Keratinocyte (primary cell): ENCODE measurements at regions not wholly inside any gene's neighbourhood (a gene's known extent, or its start where the extent isn't known, plus 50 kb on each side); places are given as distances from the start of the nearest gene placed in this dataset.

Experiments used
- DNase-seq: peaks from one replicate; pipeline ENCODE4 v3.0.0-alpha.2; 2011; ENCODE audit warnings: low read depth, missing footprints, low spot score
- FAIRE-seq: peaks from 2 replicates; lab custom pipeline; 2011; peaks lifted over from hg19 to GRCh38; lab: Jason Lieb, UNC
- H2AFZ ChIP-seq: 2 replicates; pipeline ENCODE4 v1.6.0; 2012; ENCODE audit warnings: low read length, control low read depth, inconsistent platforms; ENCODE audit not compliant: control insufficient read depth
- H3K27ac ChIP-seq: 2 replicates; pipeline ENCODE4 v1.5.1; 2011; ENCODE audit warnings: low read length; ENCODE audit not compliant: control insufficient read depth, insufficient read depth
- H3K27me3 ChIP-seq: 3 replicates; pipeline ENCODE4 v1.6.0; 2011; ENCODE audit warnings: low read length; ENCODE audit not compliant: control insufficient read depth, insufficient read depth; ENCODE audit errors: extremely low read depth
- H3K36me3 ChIP-seq, 2 experiments: 2 replicates in 1 of 2; 3 replicates in 1 of 2; pipeline ENCODE4 v1.5.1; 2011; ENCODE audit warnings: low read length in 2 of 2, mild to moderate bottlenecking in 1 of 2; ENCODE audit not compliant: control insufficient read depth in 2 of 2, insufficient read depth in 2 of 2; ENCODE audit errors: extremely low read depth in 1 of 2
- H3K4me1 ChIP-seq: 3 replicates; pipeline ENCODE4 v1.5.1; 2011; ENCODE audit warnings: low read length; ENCODE audit not compliant: control insufficient read depth, insufficient read depth; ENCODE audit errors: extremely low read depth
- H3K4me2 ChIP-seq: 3 replicates; pipeline ENCODE4 v1.6.0; 2011; ENCODE audit warnings: low read depth, low read length; ENCODE audit not compliant: control insufficient read depth, insufficient read depth; ENCODE audit errors: extremely low read depth
- H3K4me3 ChIP-seq, 3 experiments: fragments of 200-600 bp in 1 of 3; sonication (generic) in 1 of 3; 2 replicates in 2 of 3; 3 replicates in 1 of 3; pipeline ENCODE4 v1.5.1; 2011 to 2016; ENCODE audit warnings: low read length in 3 of 3, mild to moderate bottlenecking in 3 of 3, control low read depth in 2 of 3, inconsistent platforms in 1 of 3, low read depth in 1 of 3, mixed read lengths in 1 of 3, mixed run types in 1 of 3, moderate library complexity in 1 of 3; ENCODE audit not compliant: control insufficient read depth in 2 of 3, insufficient read depth in 2 of 3; ENCODE audit errors: extremely low read depth in 1 of 3
- H3K79me2 ChIP-seq: 2 replicates; pipeline ENCODE4 v1.6.0; 2012; ENCODE audit warnings: low read length; ENCODE audit not compliant: control insufficient read depth, insufficient read depth
- H3K9ac ChIP-seq: 3 replicates; pipeline ENCODE4 v1.6.0; 2011; ENCODE audit warnings: low read length; ENCODE audit not compliant: control insufficient read depth, insufficient read depth; ENCODE audit errors: extremely low read depth
- H3K9me1 ChIP-seq: 3 replicates; pipeline ENCODE4 v1.6.0; 2011; ENCODE audit warnings: low read length; ENCODE audit not compliant: control insufficient read depth, insufficient read depth; ENCODE audit errors: extremely low read depth
- H3K9me3 ChIP-seq: 2 replicates; pipeline ENCODE4 v1.5.1; 2012; ENCODE audit warnings: low read depth, low read length; ENCODE audit not compliant: control insufficient read depth
- H4K20me1 ChIP-seq: 3 replicates; pipeline ENCODE4 v1.6.0; 2011; ENCODE audit warnings: low read length; ENCODE audit not compliant: control insufficient read depth, insufficient read depth; ENCODE audit errors: extremely low read depth
- CTCF ChIP-seq, 3 experiments: IDR thresholded peaks in 1 of 3; conservative IDR thresholded peaks in 1 of 3; optimal IDR thresholded peaks in 1 of 3; 2 replicates in 2 of 3; 3 replicates in 1 of 3; pipeline versions ENCODE3 to v1.5.1; 2011; ENCODE audit warnings: low read length in 3 of 3, mild to moderate bottlenecking in 3 of 3, moderate library complexity in 2 of 3, control low read depth in 1 of 3, inconsistent platforms in 1 of 3; ENCODE audit not compliant: insufficient read depth in 2 of 3; ENCODE audit errors: extremely low read depth in 1 of 3
- EZH2 ChIP-seq: IDR thresholded peaks from one replicate; pipeline ENCODE4 v1.6.1; 2012; ENCODE audit warnings: inconsistent platforms, mild to moderate bottlenecking, low read length, moderate library complexity
- dilution Hi-C: fragments of 300-500 bp; cut with MboI; formaldehyde crosslinking; loops from one replicate; pipeline ENCODE4 v1.7.0; 2020; ENCODE audit warnings: low sequenced_read_pairs; ENCODE audit not compliant: extremely low pct_ligation_motif_present

- TF ChIP-seq CTCF (optimal IDR thresholded peaks at IDR 0.05 in 1 of 3, IDR thresholded peaks at IDR 0.05 in 1 of 3, conservative IDR thresholded peaks at IDR 0.05 in 1 of 3; ENCODE audit: extremely low read depth in 1 of 3, insufficient read depth in 2 of 3, low read length in 3 of 3) (no peak), EZH2 (no peak)
- peaks cover 5% of the 10 kb centered on the region for H3K27me3 ChIP-seq
- dilution Hi-C loops, result no loop called here
Measured at GRCh38 chr7:152564656-152565250, 111.2 kb downstream of the XRCC2 start.

GRCh38 chr7:152556013-152556755 is 119.8 kb downstream of the XRCC2 start:
- no peak for TF ChIP-seq EZH2
- no peak for TF ChIP-seq CTCF (optimal IDR thresholded peaks at IDR 0.05 in 1 of 3, IDR thresholded peaks at IDR 0.05 in 1 of 3, conservative IDR thresholded peaks at IDR 0.05 in 1 of 3; ENCODE audit: extremely low read depth in 1 of 3, insufficient read depth in 2 of 3, low read length in 3 of 3)
- H3K79me2 ChIP-seq, result no peaks in the 10 kb centered on the region
- H3K4me1 ChIP-seq, result no peaks in the 10 kb centered on the region
- no peaks in the 10 kb centered on the region for H3K27me3 ChIP-seq
- no peak overlapping the region for H3K4me3 ChIP-seq
- dilution Hi-C loops, result no loop called here
- no peak for DNase-seq
- H3K4me2 ChIP-seq, result no peak overlapping the region
- H4K20me1 ChIP-seq, result no peaks in the 10 kb centered on the region
- no peak overlapping the region for H3K27ac ChIP-seq
- no peak overlapping the region for H2AFZ ChIP-seq
- H3K9me3 ChIP-seq, result no peaks in the 10 kb centered on the region
- H3K36me3 ChIP-seq, result no peaks in the 10 kb centered on the region
- no peak for FAIRE-seq
- no peaks in the 10 kb centered on the region for H3K9me1 ChIP-seq
- no peak overlapping the region for H3K9ac ChIP-seq

More at GRCh38 chr7:152564656-152565250, 111.2 kb downstream of the XRCC2 start:
- Histone ChIP-seq H3K27ac (no peak overlapping the region), H3K9ac (no peak overlapping the region), H3K9me3 (no peaks in the 10 kb centered on the region), H4K20me1 (no peaks in the 10 kb centered on the region), H3K4me3 (no peak overlapping the region), H3K36me3 (no peaks in the 10 kb centered on the region), H2AFZ (no peak overlapping the region), H3K4me2 (no peak overlapping the region), H3K79me2 (no peaks in the 10 kb centered on the region), H3K4me1 (no peaks in the 10 kb centered on the region), H3K9me1 (no peaks in the 10 kb centered on the region)
- FAIRE-seq (no peak), DNase-seq (no peak)
